H9 (cell line): ENCODE measurements at regions not wholly inside any gene's neighbourhood (a gene's known extent, or its start where the extent isn't known, plus 50 kb on each side); places are given as distances from the start of the nearest gene placed in this dataset.

Source experiments
- DNase-seq: peaks from one replicate; pipeline ENCODE4 v3.0.0-alpha.2; 2017
- H2AFZ ChIP-seq: one replicate; pipeline ENCODE4 v1.6.1; 2013; ENCODE audit warnings: mild to moderate bottlenecking, low read length, control low read depth, moderate library complexity
- H2AK5ac ChIP-seq: 2 replicates; pipeline ENCODE4 v1.6.1; 2013; ENCODE audit warnings: low read length, control low read depth, mixed read lengths; ENCODE audit not compliant: insufficient read length
- H2BK120ac ChIP-seq: one replicate; pipeline ENCODE4 v1.6.1; 2013; ENCODE audit warnings: low read depth, mild to moderate bottlenecking, low read length, control low read depth, inconsistent platforms; ENCODE audit not compliant: poor library complexity, severe bottlenecking
- H2BK12ac ChIP-seq: 2 replicates; pipeline ENCODE4 v1.6.1; 2013; ENCODE audit warnings: low read length, control low read depth, mixed read lengths, low read depth; ENCODE audit not compliant: insufficient read length
- H2BK15ac ChIP-seq: 2 replicates; pipeline ENCODE4 v1.6.1; 2013; ENCODE audit warnings: low read depth, low read length, control low read depth
- H2BK20ac ChIP-seq: one replicate; pipeline ENCODE4 v1.6.1; 2013; ENCODE audit warnings: low read depth, mild to moderate bottlenecking, low read length, control low read depth, inconsistent platforms; ENCODE audit not compliant: poor library complexity, severe bottlenecking
- H2BK5ac ChIP-seq: 2 replicates; pipeline ENCODE4 v1.6.1; 2013; ENCODE audit warnings: low read length, control low read depth, mixed read lengths; ENCODE audit not compliant: insufficient read length
- H3K14ac ChIP-seq: 2 replicates; pipeline ENCODE4 v1.6.1; 2013; ENCODE audit warnings: low read length, control low read depth; ENCODE audit not compliant: insufficient read depth
- H3K18ac ChIP-seq: 2 replicates; pipeline ENCODE4 v1.6.1; 2013; ENCODE audit warnings: low read depth, mild to moderate bottlenecking, mixed read lengths, low read length, control low read depth; ENCODE audit not compliant: insufficient read length
- H3K23ac ChIP-seq: 2 replicates; pipeline ENCODE4 v1.6.1; 2013; ENCODE audit warnings: low read length, control low read depth, mixed read lengths, low read depth; ENCODE audit not compliant: insufficient read length
- H3K23me2 ChIP-seq: 2 replicates; pipeline ENCODE4 v1.6.1; 2013; ENCODE audit warnings: low read depth, mild to moderate bottlenecking, mixed read lengths, low read length, control low read depth; ENCODE audit not compliant: insufficient read length, poor library complexity, severe bottlenecking
- H3K27ac ChIP-seq: 2 replicates; pipeline ENCODE4 v1.5.1; 2013; ENCODE audit warnings: low read length, control low read depth, mixed read lengths, low read depth; ENCODE audit not compliant: insufficient read length
- H3K27me3 ChIP-seq: 2 replicates; pipeline ENCODE4 v1.6.1; 2013; ENCODE audit warnings: low read length, control low read depth, inconsistent platforms; ENCODE audit not compliant: insufficient read depth
- H3K4ac ChIP-seq: 2 replicates; pipeline ENCODE4 v1.6.1; 2013; ENCODE audit warnings: low read depth, mild to moderate bottlenecking, control low read depth, inconsistent platforms, low read length, moderate library complexity
- H3K4me1 ChIP-seq: 2 replicates; pipeline ENCODE4 v1.6.1; 2013; ENCODE audit warnings: low read length, control low read depth, inconsistent platforms; ENCODE audit not compliant: insufficient read depth
- H3K4me2 ChIP-seq: 2 replicates; pipeline ENCODE4 v1.6.1; 2013; ENCODE audit warnings: low read length, control low read depth, mixed read lengths; ENCODE audit not compliant: insufficient read length, insufficient read depth
- H3K56ac ChIP-seq: 2 replicates; pipeline ENCODE4 v1.6.1; 2013; ENCODE audit warnings: low read depth, mild to moderate bottlenecking, mixed read lengths, low read length, control low read depth; ENCODE audit not compliant: insufficient read length
- H3K79me1 ChIP-seq: 2 replicates; pipeline ENCODE4 v1.6.1; 2013; ENCODE audit warnings: low read depth, mild to moderate bottlenecking, moderate library complexity, low read length, control low read depth, inconsistent platforms; ENCODE audit not compliant: insufficient read depth, poor library complexity, severe bottlenecking
- H3K79me2 ChIP-seq: 2 replicates; pipeline ENCODE4 v1.6.1; 2013; ENCODE audit warnings: low read length, control low read depth, inconsistent platforms; ENCODE audit not compliant: insufficient read depth
- H3K9ac ChIP-seq: 2 replicates; pipeline ENCODE4 v1.6.1; 2013; ENCODE audit warnings: low read length, control low read depth, mixed read lengths; ENCODE audit not compliant: insufficient read length; ENCODE audit errors: extremely low read depth
- H3K9me3 ChIP-seq: one replicate; pipeline ENCODE4 v1.6.1; 2013; ENCODE audit warnings: low read depth, low read length, inconsistent platforms; ENCODE audit not compliant: control insufficient read depth
- H3T11ph ChIP-seq: one replicate; pipeline ENCODE4 v1.6.1; 2013; ENCODE audit warnings: mild to moderate bottlenecking, low read length, control low read depth, inconsistent platforms
- H4K20me1 ChIP-seq: one replicate; pipeline ENCODE4 v1.6.1; 2013; ENCODE audit not compliant: control insufficient read depth, insufficient read length, insufficient read depth
- H4K5ac ChIP-seq: 2 replicates; pipeline ENCODE4 v1.6.1; 2013; ENCODE audit warnings: low read depth, mild to moderate bottlenecking, mixed read lengths, low read length, control low read depth; ENCODE audit not compliant: insufficient read length
- H4K8ac ChIP-seq: replicated peaks from 2 replicates; pipeline ENCODE4 v1.6.1; 2013; ENCODE audit warnings: low read length, control low read depth, mixed read lengths, low read depth; ENCODE audit not compliant: insufficient read length
- H4K91ac ChIP-seq: 2 replicates; pipeline ENCODE4 v1.6.1; 2013; ENCODE audit warnings: low read depth, mild to moderate bottlenecking, moderate library complexity, mixed read lengths, low read length, control low read depth; ENCODE audit not compliant: insufficient read length
- H3K27ac Mint-ChIP-seq, 3 experiments: 2 replicates in 2 of 3; 3 replicates in 1 of 3; pipeline ENCODE4 v1.8.0; 2020 to 2021; ENCODE audit warnings: mixed read lengths in 3 of 3, mild to moderate bottlenecking in 1 of 3, moderate library complexity in 1 of 3
- H3K27me3 Mint-ChIP-seq: 2 replicates; pipeline ENCODE4 v1.8.0; 2021; ENCODE audit warnings: low read depth, mild to moderate bottlenecking, moderate library complexity, mixed read lengths
- H3K36me3 Mint-ChIP-seq, 3 experiments: 2 replicates in 2 of 3; 3 replicates in 1 of 3; pipeline ENCODE4 v1.8.0; 2020 to 2021; ENCODE audit warnings: low read depth in 3 of 3, mixed read lengths in 3 of 3; ENCODE audit not compliant: insufficient read depth in 1 of 3
- H3K4me1 Mint-ChIP-seq, 2 experiments: 2 replicates each; pipeline ENCODE4 v1.8.0; 2020; ENCODE audit warnings: mixed read lengths in 2 of 2
- H3K4me3 Mint-ChIP-seq, 2 experiments: 2 replicates in 1 of 2; 3 replicates in 1 of 2; pipeline ENCODE4 v1.8.0; 2020 to 2021; ENCODE audit warnings: mild to moderate bottlenecking in 2 of 2, mixed read lengths in 2 of 2, moderate library complexity in 1 of 2
- H3K9me3 Mint-ChIP-seq, 2 experiments: 2 replicates in 1 of 2; 3 replicates in 1 of 2; pipeline ENCODE4 v1.8.0; 2020; ENCODE audit warnings: mild to moderate bottlenecking in 2 of 2, mixed read lengths in 2 of 2, moderate library complexity in 1 of 2
- WGBS: extraction: QIAGEN DNeasy Blood & Tissue Kit; methylation state at CpG from one replicate; pipeline ENCODE4 v1.1.7; 2013; ENCODE audit warnings: missing lambda C conversion rate, low lambda C conversion rate, mixed read lengths; ENCODE audit not compliant: insufficient read length; ENCODE audit errors: extremely low coverage; 5-methylcytosine and 5-hydroxymethylcytosine counted together
- TF ChIP-seq, protein P1 (sequence below): fragments of 200-600 bp; sonication (generic); conservative IDR thresholded peaks from 3 replicates; pipeline ENCODE4 v1.8.0; 2021; ENCODE audit warnings: antibody characterized with exemption, mild to moderate bottlenecking

DNA sequence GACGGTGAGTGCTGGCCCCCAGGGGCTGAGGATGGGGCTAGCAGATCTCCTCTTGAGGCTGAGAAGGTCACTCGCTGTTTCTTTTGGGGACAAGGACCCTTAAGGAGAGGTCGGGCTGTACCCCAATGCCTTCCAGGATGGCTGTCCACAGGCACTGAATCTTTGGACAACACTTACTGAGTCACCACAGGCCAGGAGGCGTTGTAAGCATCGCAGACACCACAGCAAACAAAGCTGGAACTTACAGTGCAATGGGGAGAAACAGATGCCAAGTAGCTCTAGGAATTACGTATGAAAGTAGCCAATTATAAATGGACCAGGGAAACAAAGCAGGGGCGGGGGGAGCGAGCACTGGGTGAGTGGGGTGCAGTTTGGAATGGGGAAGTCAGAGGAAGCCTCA, 219.8 kb downstream of the GLI2 start:
- H3K27me3 ChIP-seq: no peaks in the 10 kb centered on the region
- H3K79me1 ChIP-seq: no peaks in the 10 kb centered on the region
- no peak overlapping the region for H3K4ac ChIP-seq
- H3K9me3 Mint-ChIP-seq: no peaks in the 10 kb centered on the region
- H3K27ac Mint-ChIP-seq: peak overlapping the region in 1 of 3 experiments; percentile 65; a peak in 2 of 7 replicates
- H3K4me1 Mint-ChIP-seq: peaks cover 2 to 14% of the 10 kb centered on the region in 2 experiments; a peak in 3 of 4 replicates
- H2BK120ac ChIP-seq: no peak overlapping the region
- H2AFZ ChIP-seq: no peak overlapping the region
- no peak overlapping the region for H3K4me2 ChIP-seq
- H3T11ph ChIP-seq: no peak overlapping the region
- no peak overlapping the region for H2BK20ac ChIP-seq
- no peak overlapping the region for H3K27ac ChIP-seq
- DNase-seq: no peak
- H3K9ac ChIP-seq: no peak overlapping the region
- no peak overlapping the region for H2BK12ac ChIP-seq
- no CpG with 5 or more reads among the region's 8 CpGs for WGBS
- no peak overlapping the region for H3K56ac ChIP-seq
- no peak overlapping the region for H4K8ac ChIP-seq
- H3K23me2 ChIP-seq: no peaks in the 10 kb centered on the region
- no peak overlapping the region for H3K18ac ChIP-seq
- TF ChIP-seq, protein P1, sequence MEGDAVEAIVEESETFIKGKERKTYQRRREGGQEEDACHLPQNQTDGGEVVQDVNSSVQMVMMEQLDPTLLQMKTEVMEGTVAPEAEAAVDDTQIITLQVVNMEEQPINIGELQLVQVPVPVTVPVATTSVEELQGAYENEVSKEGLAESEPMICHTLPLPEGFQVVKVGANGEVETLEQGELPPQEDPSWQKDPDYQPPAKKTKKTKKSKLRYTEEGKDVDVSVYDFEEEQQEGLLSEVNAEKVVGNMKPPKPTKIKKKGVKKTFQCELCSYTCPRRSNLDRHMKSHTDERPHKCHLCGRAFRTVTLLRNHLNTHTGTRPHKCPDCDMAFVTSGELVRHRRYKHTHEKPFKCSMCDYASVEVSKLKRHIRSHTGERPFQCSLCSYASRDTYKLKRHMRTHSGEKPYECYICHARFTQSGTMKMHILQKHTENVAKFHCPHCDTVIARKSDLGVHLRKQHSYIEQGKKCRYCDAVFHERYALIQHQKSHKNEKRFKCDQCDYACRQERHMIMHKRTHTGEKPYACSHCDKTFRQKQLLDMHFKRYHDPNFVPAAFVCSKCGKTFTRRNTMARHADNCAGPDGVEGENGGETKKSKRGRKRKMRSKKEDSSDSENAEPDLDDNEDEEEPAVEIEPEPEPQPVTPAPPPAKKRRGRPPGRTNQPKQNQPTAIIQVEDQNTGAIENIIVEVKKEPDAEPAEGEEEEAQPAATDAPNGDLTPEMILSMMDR: no peak
- no peak overlapping the region for H4K5ac ChIP-seq
- H4K91ac ChIP-seq: no peak overlapping the region
- no peaks in the 10 kb centered on the region for H3K27me3 Mint-ChIP-seq
- no peaks in the 10 kb centered on the region for H3K4me1 ChIP-seq
- H3K9me3 ChIP-seq: no peaks in the 10 kb centered on the region
- no peak overlapping the region for H3K4me3 Mint-ChIP-seq
- H3K14ac ChIP-seq: no peak overlapping the region
- no peak overlapping the region for H3K23ac ChIP-seq
- H2BK5ac ChIP-seq: no peak overlapping the region
- H2BK15ac ChIP-seq: no peak overlapping the region
- H3K79me2 ChIP-seq: no peaks in the 10 kb centered on the region
- peaks cover 7 to 29% (median 17%) of the 10 kb centered on the region in 3 experiments for H3K36me3 Mint-ChIP-seq
- no peaks in the 10 kb centered on the region for H4K20me1 ChIP-seq
- H2AK5ac ChIP-seq: no peak overlapping the region
